ENCODE measurements at regions not wholly inside any gene's neighbourhood (a gene's known extent, or its start where the extent isn't known, plus 50 kb on each side); places are given as distances from the start of the nearest gene placed in this dataset.

GRCh38 chr12:114240288-114240687, 165.7 kb downstream of the TBX5 start:
- no peak overlapping the region for H3K4me3 ChIP-seq
- H3K4me1 ChIP-seq, result peaks cover 0 to 7% of the 10 kb centered on the region in 2 donors
- H3K27ac ChIP-seq, result no peak overlapping the region
- TF ChIP-seq POLR2A (IDR thresholded peaks at IDR 0.05) (no peak), CTCF (IDR thresholded peaks at IDR 0.05) (no peak)
- no peaks in the 10 kb centered on the region for H3K27me3 ChIP-seq
- intact Hi-C loops (cut with DNase I; ENCODE audit: low total_unique reads), result no loop called here
- H3K9me3 ChIP-seq, result no peaks in the 10 kb centered on the region
- no peak for DNase-seq
- no peaks in the 10 kb centered on the region for H3K36me3 ChIP-seq

- Histone ChIP-seq H3K27ac (no peak overlapping the region), H3K9me3 (no peaks in the 10 kb centered on the region), H3K27me3 (no peaks in the 10 kb centered on the region), H3K4me1 (peaks cover 0 to 7% of the 10 kb centered on the region in 2 donors), H3K4me3 (no peak overlapping the region), H3K36me3 (no peaks in the 10 kb centered on the region)
- DNase-seq, result peak; percentile 20 to 24
- TF ChIP-seq POLR2A (IDR thresholded peaks at IDR 0.05) (peak in 1 of 2 donors; percentile 13), CTCF (IDR thresholded peaks at IDR 0.05) (no peak)
- intact Hi-C loops (cut with DNase I; ENCODE audit: low total_unique reads), result no loop called here
Observed at GRCh38 chr12:114238808-114239207, 167.1 kb downstream of the TBX5 start.

GRCh38 chr12:114237230-114237629, 168.7 kb downstream of the TBX5 start:
- H3K9me3 ChIP-seq, result no peaks in the 10 kb centered on the region
- H3K27ac ChIP-seq, result peak overlapping the region in 1 of 2 donors; percentile 12
- peaks cover 0 to 7% of the 10 kb centered on the region in 2 donors for H3K4me1 ChIP-seq
- no peaks in the 10 kb centered on the region for H3K27me3 ChIP-seq
- intact Hi-C loops (cut with DNase I; ENCODE audit: low total_unique reads), result no loop called here
- peak; percentile 22 to 43 for DNase-seq
- H3K4me3 ChIP-seq, result no peak overlapping the region
- no peak for TF ChIP-seq POLR2A (IDR thresholded peaks at IDR 0.05)
- TF ChIP-seq CTCF (IDR thresholded peaks at IDR 0.05), result no peak
- no peaks in the 10 kb centered on the region for H3K36me3 ChIP-seq

GRCh38 chr12:114232187-114232586, 173.8 kb downstream of the TBX5 start:
- Histone ChIP-seq H3K36me3 (no peaks in the 10 kb centered on the region), H3K9me3 (no peaks in the 10 kb centered on the region), H3K4me3 (no peak overlapping the region), H3K27me3 (no peaks in the 10 kb centered on the region), H3K27ac (no peak overlapping the region), H3K4me1 (no peaks in the 10 kb centered on the region)
- DNase-seq, result no peak
- intact Hi-C loops (cut with DNase I; ENCODE audit: low total_unique reads), result no loop called here
- no peak for TF ChIP-seq CTCF (IDR thresholded peaks at IDR 0.05)
- TF ChIP-seq POLR2A (IDR thresholded peaks at IDR 0.05), result no peak

- no peak overlapping the region for H3K27ac ChIP-seq
- H3K4me1 ChIP-seq, result no peaks in the 10 kb centered on the region
- no peaks in the 10 kb centered on the region for H3K27me3 ChIP-seq
- no peak for DNase-seq
- intact Hi-C loops (cut with DNase I; ENCODE audit: low total_unique reads), result no loop called here
- H3K4me3 ChIP-seq, result no peak overlapping the region
- TF ChIP-seq POLR2A (IDR thresholded peaks at IDR 0.05), result no peak
- TF ChIP-seq CTCF (IDR thresholded peaks at IDR 0.05), result no peak
- H3K36me3 ChIP-seq, result no peaks in the 10 kb centered on the region
- H3K9me3 ChIP-seq, result no peaks in the 10 kb centered on the region
Observed at GRCh38 chr12:114229150-114229549, 176.8 kb downstream of the TBX5 start.

All from uterus (tissue), 3 donors.